ENCODE measurements at regions not wholly inside any gene's neighbourhood (a gene's known extent, or its start where the extent isn't known, plus 50 kb on each side); places are given as distances from the start of the nearest gene placed in this dataset.

GRCh38 chr2:238985041-238985729, 137.3 kb downstream of the TWIST2 start:
- no peak overlapping the region for H2AFZ ChIP-seq (ENCODE audit: low read length)
- TF ChIP-seq CTCF (IDR thresholded peaks at IDR 0.05; ENCODE audit: low read length) (no peak), EZH2 (optimal IDR thresholded peaks at IDR 0.05; ENCODE audit: low read depth, low read length) (no peak), EZH2phosphoT487 (IDR thresholded peaks at IDR 0.05; ENCODE audit: low read length) (no peak)

DNA sequence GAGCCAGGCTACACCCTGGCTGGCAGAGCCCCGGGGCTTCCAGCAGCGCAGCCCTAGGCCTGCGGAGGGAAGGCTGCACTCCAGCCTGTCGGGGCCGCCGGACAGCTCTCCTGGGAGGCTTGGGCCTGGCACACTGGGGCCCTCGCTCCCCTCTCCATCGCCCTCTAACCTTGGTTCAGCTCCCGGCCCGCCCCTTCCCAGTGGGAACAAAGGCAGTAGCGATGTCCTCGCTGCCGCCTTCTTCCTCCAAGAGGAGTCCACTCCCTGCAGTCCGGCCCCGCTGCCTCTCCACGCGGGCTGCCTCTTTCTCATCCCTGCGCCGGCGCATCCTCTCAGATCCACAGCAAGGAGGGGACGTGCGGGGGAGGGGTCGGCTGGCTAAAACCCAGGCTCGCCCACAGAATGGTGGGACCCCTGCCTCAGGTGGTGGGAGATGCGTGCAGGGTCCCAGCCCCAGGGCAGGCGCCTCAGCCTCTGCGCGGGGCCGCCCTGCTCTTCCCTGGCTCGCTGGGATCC, 138.1 kb downstream of the TWIST2 start:
- H4K20me1 ChIP-seq (ENCODE audit: insufficient read depth, low read length): no peaks in the 10 kb centered on the region
- H3K9ac ChIP-seq (ENCODE audit: low read length): no peak overlapping the region
- TF ChIP-seq CTCF (IDR thresholded peaks at IDR 0.05; ENCODE audit: low read length) (no peak), EZH2phosphoT487 (IDR thresholded peaks at IDR 0.05; ENCODE audit: low read length) (no peak), EZH2 (optimal IDR thresholded peaks at IDR 0.05; ENCODE audit: low read depth, low read length) (no peak)
- no peak for DNase-seq
- peaks cover 6% of the 10 kb centered on the region for H3K27me3 ChIP-seq (replicated peaks; ENCODE audit: insufficient read depth, low read length)
- no peak overlapping the region for H2AFZ ChIP-seq (ENCODE audit: low read length)
- H3K4me1 ChIP-seq (ENCODE audit: low read length): no peaks in the 10 kb centered on the region
- H3K27ac ChIP-seq (ENCODE audit: low read length): no peak overlapping the region
- no peaks in the 10 kb centered on the region for H3K9me2 ChIP-seq (replicated peaks; ENCODE audit: insufficient read depth, low read length)
- H3K79me2 ChIP-seq (ENCODE audit: low read length): no peaks in the 10 kb centered on the region
- no peaks in the 10 kb centered on the region for H3K9me3 ChIP-seq (replicated peaks; ENCODE audit: insufficient read depth, low read length)
- no peaks in the 10 kb centered on the region for H3K36me3 ChIP-seq (replicated peaks; ENCODE audit: insufficient read depth, low read length)
- H3K4me3 ChIP-seq (ENCODE audit: low read length): no peak overlapping the region
- H3K4me2 ChIP-seq (ENCODE audit: low read depth, low read length): no peak overlapping the region
- H3F3A ChIP-seq (ENCODE audit: insufficient read depth, low read length): no peaks in the 10 kb centered on the region

More at GRCh38 chr2:238985041-238985729, 137.3 kb downstream of the TWIST2 start:
- Histone ChIP-seq H4K20me1 (ENCODE audit: insufficient read depth, low read length) (no peaks in the 10 kb centered on the region), H3K27me3 (replicated peaks; ENCODE audit: insufficient read depth, low read length) (peaks cover 6% of the 10 kb centered on the region), H3K4me2 (ENCODE audit: low read depth, low read length) (no peak overlapping the region), H3K79me2 (ENCODE audit: low read length) (no peaks in the 10 kb centered on the region), H3K9me2 (replicated peaks; ENCODE audit: insufficient read depth, low read length) (no peaks in the 10 kb centered on the region), H3K27ac (ENCODE audit: low read length) (no peak overlapping the region), H3K9ac (ENCODE audit: low read length) (no peak overlapping the region), H3F3A (ENCODE audit: insufficient read depth, low read length) (no peaks in the 10 kb centered on the region), H3K36me3 (replicated peaks; ENCODE audit: insufficient read depth, low read length) (no peaks in the 10 kb centered on the region), H3K9me3 (replicated peaks; ENCODE audit: insufficient read depth, low read length) (no peaks in the 10 kb centered on the region), H3K4me1 (ENCODE audit: low read length) (no peaks in the 10 kb centered on the region), H3K4me3 (ENCODE audit: low read length) (no peak overlapping the region)
- DNase-seq: no peak

GRCh38 chr2:238986491-238987351, 138.8 kb downstream of the TWIST2 start:
- Histone ChIP-seq H3K27me3 (replicated peaks; ENCODE audit: insufficient read depth, low read length) (peaks cover 6% of the 10 kb centered on the region), H3K4me2 (ENCODE audit: low read depth, low read length) (no peak overlapping the region), H3K9ac (ENCODE audit: low read length) (no peak overlapping the region), H3F3A (ENCODE audit: insufficient read depth, low read length) (no peaks in the 10 kb centered on the region), H3K79me2 (ENCODE audit: low read length) (no peaks in the 10 kb centered on the region), H4K20me1 (ENCODE audit: insufficient read depth, low read length) (no peaks in the 10 kb centered on the region), H3K27ac (ENCODE audit: low read length) (no peak overlapping the region), H2AFZ (ENCODE audit: low read length) (no peak overlapping the region), H3K36me3 (replicated peaks; ENCODE audit: insufficient read depth, low read length) (no peaks in the 10 kb centered on the region), H3K9me2 (replicated peaks; ENCODE audit: insufficient read depth, low read length) (no peaks in the 10 kb centered on the region), H3K9me3 (replicated peaks; ENCODE audit: insufficient read depth, low read length) (no peaks in the 10 kb centered on the region), H3K4me1 (ENCODE audit: low read length) (no peaks in the 10 kb centered on the region), H3K4me3 (ENCODE audit: low read length) (no peak overlapping the region)
- DNase-seq: no peak
- TF ChIP-seq CTCF (IDR thresholded peaks at IDR 0.05; ENCODE audit: low read length) (no peak), EZH2phosphoT487 (IDR thresholded peaks at IDR 0.05; ENCODE audit: low read length) (no peak), EZH2 (optimal IDR thresholded peaks at IDR 0.05; ENCODE audit: low read depth, low read length) (no peak)

Measured in MM.1S (cell line).